ENCODE measurements at regions not wholly inside any gene's neighbourhood (a gene's known extent, or its start where the extent isn't known, plus 50 kb on each side); places are given as distances from the start of the nearest gene placed in this dataset.

GRCh38 chr11:45470794-45471167 lies 184.6 kb upstream of the SYT13 start:
- H3K27ac ChIP-seq: no peak overlapping the region
- H3K36me3 ChIP-seq: no peaks in the 10 kb centered on the region
- no peak overlapping the region for H3K4me2 ChIP-seq
- no peaks in the 10 kb centered on the region for H3K9me3 ChIP-seq
- no peak overlapping the region for H3K9ac ChIP-seq
- TF ChIP-seq Cebpa-rat (IDR thresholded peaks at IDR 0.05): no peak
- no peaks in the 10 kb centered on the region for H3K27me3 ChIP-seq
- no peak overlapping the region for H3K4me3 ChIP-seq
- H4K20me1 ChIP-seq: no peaks in the 10 kb centered on the region
- no peaks in the 10 kb centered on the region for H3K4me1 ChIP-seq

DNA sequence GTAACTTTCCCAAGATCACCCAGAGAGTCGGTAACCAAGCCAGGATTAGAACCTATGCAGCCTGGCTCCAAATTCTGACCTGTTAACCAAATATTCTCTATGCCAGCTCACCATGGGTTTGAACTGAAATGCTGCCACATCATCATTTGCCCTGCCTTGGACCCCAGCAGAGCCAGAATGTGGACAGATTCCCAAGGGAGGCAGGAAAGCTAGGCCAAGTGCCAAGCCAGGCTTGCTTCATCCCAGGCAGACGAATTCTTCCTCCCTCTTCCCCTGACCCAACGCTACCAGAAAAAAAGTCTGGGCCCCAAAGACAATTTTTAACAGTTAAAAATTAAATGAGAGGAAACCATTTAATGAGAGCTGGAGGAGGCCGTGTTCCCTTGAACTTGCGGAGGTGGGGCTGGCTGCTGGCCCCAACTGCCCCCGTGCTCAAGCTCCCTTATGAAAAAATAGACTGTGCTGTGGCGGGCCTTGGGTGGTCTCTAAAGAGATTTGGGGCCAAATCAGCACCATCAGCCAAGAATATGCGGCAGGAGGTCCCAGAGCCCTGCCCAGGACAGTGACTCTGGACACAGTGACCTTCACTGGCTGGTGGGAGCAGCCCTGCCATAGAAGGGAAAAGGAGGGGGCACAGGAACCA lies 184.1 kb upstream of the SYT13 start:
- Histone ChIP-seq H3K4me2 (no peak overlapping the region), H4K20me1 (no peaks in the 10 kb centered on the region), H3K27ac (no peak overlapping the region), H3K36me3 (no peaks in the 10 kb centered on the region), H3K4me1 (no peaks in the 10 kb centered on the region), H3K27me3 (no peaks in the 10 kb centered on the region), H3K9ac (no peak overlapping the region), H3K4me3 (no peak overlapping the region), H3K9me3 (no peaks in the 10 kb centered on the region)
- no peak for TF ChIP-seq Cebpa-rat (IDR thresholded peaks at IDR 0.05)

- H3K27me3 ChIP-seq: no peaks in the 10 kb centered on the region
- no peaks in the 10 kb centered on the region for H3K4me1 ChIP-seq
- H3K27ac ChIP-seq: no peak overlapping the region
- H3K36me3 ChIP-seq: no peaks in the 10 kb centered on the region
- no peak for TF ChIP-seq Cebpa-rat (IDR thresholded peaks at IDR 0.05)
- no peaks in the 10 kb centered on the region for H4K20me1 ChIP-seq
- H3K9ac ChIP-seq: no peak overlapping the region
- H3K4me3 ChIP-seq: no peak overlapping the region
- no peak overlapping the region for H3K4me2 ChIP-seq
- H3K9me3 ChIP-seq: no peaks in the 10 kb centered on the region
Measured at GRCh38 chr11:45468267-45468856, 182.2 kb upstream of the SYT13 start.

DNA sequence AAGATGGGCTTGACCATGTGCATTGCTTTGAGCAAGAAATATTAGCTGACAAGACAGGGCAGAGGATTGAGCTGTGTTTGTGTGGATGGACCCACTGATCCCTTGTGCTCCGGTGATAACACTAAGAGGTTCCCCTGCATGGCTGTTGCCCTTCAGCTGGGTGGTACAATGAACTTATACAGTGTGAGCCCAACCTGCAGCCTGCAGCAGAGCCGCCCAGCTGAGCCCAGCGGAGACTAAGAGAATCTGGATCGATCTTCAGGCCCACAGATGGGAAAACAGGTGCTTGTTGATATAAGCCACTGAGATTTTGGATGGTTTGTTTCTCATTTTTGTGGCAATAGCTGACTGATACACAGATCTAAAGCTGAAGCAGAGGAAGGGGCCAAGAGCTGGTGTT lies 177.4 kb upstream of the SYT13 start:
- Histone ChIP-seq H3K27ac (no peak overlapping the region), H3K4me1 (peaks cover 14% of the 10 kb centered on the region), H3K27me3 (no peaks in the 10 kb centered on the region), H3K4me2 (no peak overlapping the region), H3K9me3 (no peaks in the 10 kb centered on the region), H3K4me3 (no peak overlapping the region), H4K20me1 (no peaks in the 10 kb centered on the region), H3K36me3 (no peaks in the 10 kb centered on the region), H3K9ac (no peak overlapping the region)
- no peak for TF ChIP-seq Cebpa-rat (IDR thresholded peaks at IDR 0.05)

GRCh38 chr11:45461514-45461913 lies 175.4 kb upstream of the SYT13 start:
- no peak for TF ChIP-seq Cebpa-rat (IDR thresholded peaks at IDR 0.05)
- Histone ChIP-seq H3K9ac (no peak overlapping the region), H3K27ac (no peak overlapping the region), H4K20me1 (no peaks in the 10 kb centered on the region), H3K9me3 (no peaks in the 10 kb centered on the region), H3K4me2 (no peak overlapping the region), H3K4me3 (no peak overlapping the region), H3K36me3 (no peaks in the 10 kb centered on the region), H3K27me3 (no peaks in the 10 kb centered on the region), H3K4me1 (peaks cover 14% of the 10 kb centered on the region)

- no peak for TF ChIP-seq Cebpa-rat (IDR thresholded peaks at IDR 0.05)
- H3K36me3 ChIP-seq: no peaks in the 10 kb centered on the region
- no peaks in the 10 kb centered on the region for H3K9me3 ChIP-seq
- H3K4me2 ChIP-seq: peak overlapping the region; percentile 62
- H3K4me1 ChIP-seq: peaks cover 14% of the 10 kb centered on the region
- H3K9ac ChIP-seq: no peak overlapping the region
- no peaks in the 10 kb centered on the region for H3K27me3 ChIP-seq
- no peaks in the 10 kb centered on the region for H4K20me1 ChIP-seq
- no peak overlapping the region for H3K4me3 ChIP-seq
- no peak overlapping the region for H3K27ac ChIP-seq
Measured at GRCh38 chr11:45459491-45459890, 173.3 kb upstream of the SYT13 start.

- Histone ChIP-seq H3K4me2 (no peak overlapping the region), H3K9ac (no peak overlapping the region), H3K27ac (no peak overlapping the region), H3K4me1 (peaks cover 14% of the 10 kb centered on the region), H3K27me3 (no peaks in the 10 kb centered on the region), H3K36me3 (no peaks in the 10 kb centered on the region), H3K9me3 (no peaks in the 10 kb centered on the region), H4K20me1 (no peaks in the 10 kb centered on the region), H3K4me3 (no peak overlapping the region)
- no peak for TF ChIP-seq Cebpa-rat (IDR thresholded peaks at IDR 0.05)
Measured at GRCh38 chr11:45458269-45458668, 172.1 kb upstream of the SYT13 start.

DNA sequence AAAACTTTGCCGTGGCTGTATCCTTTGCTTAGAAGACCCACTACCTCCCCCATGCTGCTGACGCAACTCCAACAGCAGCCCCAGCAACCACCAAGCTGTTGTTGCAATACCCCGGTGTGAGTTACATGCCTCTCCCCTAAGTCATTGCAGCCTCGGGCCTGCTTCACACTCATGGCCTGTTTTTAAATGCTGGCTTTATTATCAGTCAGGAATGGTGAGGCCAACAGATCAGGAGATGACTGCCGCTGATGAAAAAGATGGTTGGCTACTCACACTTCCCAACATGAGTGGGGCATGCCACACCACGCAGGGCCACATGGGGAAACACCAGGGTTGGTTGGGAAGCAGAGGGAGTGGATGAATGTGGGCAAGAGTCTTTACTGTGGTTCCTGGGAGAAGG lies 171.5 kb upstream of the SYT13 start:
- Histone ChIP-seq H4K20me1 (no peaks in the 10 kb centered on the region), H3K9me3 (no peaks in the 10 kb centered on the region), H3K4me2 (no peak overlapping the region), H3K4me1 (peaks cover 14% of the 10 kb centered on the region), H3K9ac (no peak overlapping the region), H3K27ac (no peak overlapping the region), H3K27me3 (no peaks in the 10 kb centered on the region), H3K4me3 (no peak overlapping the region), H3K36me3 (no peaks in the 10 kb centered on the region)
- no peak for TF ChIP-seq Cebpa-rat (IDR thresholded peaks at IDR 0.05)

GRCh38 chr11:45456686-45457085 lies 170.5 kb upstream of the SYT13 start:
- no peaks in the 10 kb centered on the region for H3K9me3 ChIP-seq
- no peak overlapping the region for H3K4me2 ChIP-seq
- no peaks in the 10 kb centered on the region for H4K20me1 ChIP-seq
- no peaks in the 10 kb centered on the region for H3K27me3 ChIP-seq
- H3K36me3 ChIP-seq: no peaks in the 10 kb centered on the region
- no peak overlapping the region for H3K27ac ChIP-seq
- H3K4me3 ChIP-seq: no peak overlapping the region
- H3K9ac ChIP-seq: no peak overlapping the region
- TF ChIP-seq Cebpa-rat (IDR thresholded peaks at IDR 0.05): no peak
- H3K4me1 ChIP-seq: peaks cover 14% of the 10 kb centered on the region

GRCh38 chr11:45455536-45455935 lies 169.4 kb upstream of the SYT13 start:
- no peak for TF ChIP-seq Cebpa-rat (IDR thresholded peaks at IDR 0.05)
- Histone ChIP-seq H3K36me3 (no peaks in the 10 kb centered on the region), H3K9me3 (no peaks in the 10 kb centered on the region), H4K20me1 (no peaks in the 10 kb centered on the region), H3K9ac (no peak overlapping the region), H3K4me2 (no peak overlapping the region), H3K27me3 (no peaks in the 10 kb centered on the region), H3K27ac (no peak overlapping the region), H3K4me3 (no peak overlapping the region), H3K4me1 (peaks cover 14% of the 10 kb centered on the region)

All from BLaER1 (cell line).